SK-N-SH treated with all-trans-retinoic acid at 6 μM for 48 hours (cell line): ENCODE measurements at regions not wholly inside any gene's neighbourhood (a gene's known extent, or its start where the extent isn't known, plus 50 kb on each side); places are given as distances from the start of the nearest gene placed in this dataset.

Experiments used
- ATAC-seq: fragments of 200-7000 bp; cut with Tn5 transposase; 3 replicates; pipeline ENCODE4 v1.9.1; 2020; ENCODE audit warnings: mild to moderate bottlenecking, moderate library complexity
- ARNTL ChIP-seq: fragments of 450-650 bp; formaldehyde crosslinking; IDR thresholded peaks from 2 replicates; pipeline ENCODE4 v1.5.0; 2020; ENCODE audit warnings: low read depth, mild to moderate bottlenecking, moderate library complexity, borderline replicate concordance
- BACH2 ChIP-seq: fragments of 250-450 bp; sonication (Bioruptor Pico); IDR thresholded peaks from 2 replicates; pipeline ENCODE4 v1.9.0; 2021; ENCODE audit warnings: mild to moderate bottlenecking, borderline replicate concordance
- CREB5 ChIP-seq: fragments of 250-450 bp; sonication (Bioruptor Pico); IDR thresholded peaks from 2 replicates; pipeline ENCODE4 v1.5.1; 2020; ENCODE audit warnings: low read depth, mild to moderate bottlenecking, moderate library complexity
- CSDC2 ChIP-seq: fragments of 250-450 bp; sonication (Bioruptor Pico); IDR thresholded peaks from 2 replicates; pipeline ENCODE4 v1.5.0; 2020; ENCODE audit warnings: mild to moderate bottlenecking, moderate library complexity
- ESRRG ChIP-seq: fragments of 250-450 bp; sonication (Bioruptor Pico); IDR thresholded peaks from 2 replicates; pipeline ENCODE4 v1.6.1; 2021; ENCODE audit warnings: mild to moderate bottlenecking
- GLIS3 ChIP-seq: fragments of 250-450 bp; sonication (Bioruptor Pico); IDR thresholded peaks from 2 replicates; pipeline ENCODE4 v1.5.0; 2020; ENCODE audit warnings: mild to moderate bottlenecking, moderate library complexity
- ISL1 ChIP-seq: fragments of 250-450 bp; sonication (Bioruptor Pico); IDR thresholded peaks from 2 replicates; pipeline ENCODE4 v2.1.2; 2022; ENCODE audit warnings: mild to moderate bottlenecking, moderate library complexity
- OSR1 ChIP-seq: fragments of 250-450 bp; sonication (Bioruptor Pico); IDR thresholded peaks from 2 replicates; pipeline ENCODE4 v1.8.0; 2022; ENCODE audit warnings: moderate library complexity, mild to moderate bottlenecking, inconsistent platforms
- POU6F1 ChIP-seq: fragments of 250-450 bp; sonication (Bioruptor Pico); IDR thresholded peaks from 2 replicates; pipeline ENCODE4 v1.8.0; 2021; ENCODE audit warnings: low read depth, mild to moderate bottlenecking, moderate library complexity, borderline replicate concordance
- PPARA ChIP-seq: fragments of 250-450 bp; sonication (Bioruptor Pico); IDR thresholded peaks from 2 replicates; pipeline ENCODE4 v1.5.0; 2020; ENCODE audit warnings: mild to moderate bottlenecking, borderline replicate concordance
- RARB ChIP-seq: fragments of 250-450 bp; sonication (Bioruptor Pico); IDR thresholded peaks from 2 replicates; pipeline ENCODE4 v1.8.0; 2021; ENCODE audit warnings: mild to moderate bottlenecking, moderate library complexity
- SNAI2 ChIP-seq: fragments of 250-450 bp; sonication (Bioruptor Pico); IDR thresholded peaks from 2 replicates; pipeline ENCODE4 v1.5.0; 2020; ENCODE audit warnings: mild to moderate bottlenecking, moderate library complexity
- TCF4 ChIP-seq: fragments of 250-450 bp; sonication (Bioruptor Pico); IDR thresholded peaks from 2 replicates; pipeline ENCODE4 v1.8.0; 2021; ENCODE audit warnings: mild to moderate bottlenecking, moderate library complexity, borderline replicate concordance
- TOX ChIP-seq: fragments of 250-450 bp; sonication (Bioruptor Pico); IDR thresholded peaks from 2 replicates; pipeline ENCODE4 v1.8.0; 2021; ENCODE audit warnings: mild to moderate bottlenecking, moderate library complexity, borderline replicate concordance
- TSHZ2 ChIP-seq: fragments of 250-450 bp; sonication (Bioruptor Pico); IDR thresholded peaks from 2 replicates; pipeline ENCODE4 v1.5.0; 2020; ENCODE audit warnings: mild to moderate bottlenecking, moderate library complexity
- ZC3H10 ChIP-seq: fragments of 250-450 bp; sonication (Bioruptor Pico); IDR thresholded peaks from 2 replicates; pipeline ENCODE4 v1.5.1; 2021; ENCODE audit warnings: mild to moderate bottlenecking, moderate library complexity
- ZFP3 ChIP-seq: fragments of 250-450 bp; sonication (Bioruptor Pico); IDR thresholded peaks from 2 replicates; pipeline ENCODE4 v1.5.0; 2020; ENCODE audit warnings: mild to moderate bottlenecking, moderate library complexity
- ZFP30 ChIP-seq: fragments of 450-650 bp; formaldehyde crosslinking; IDR thresholded peaks from 2 replicates; pipeline ENCODE4 v1.5.0; 2022; ENCODE audit warnings: mild to moderate bottlenecking, moderate library complexity
- ZNF565 ChIP-seq: fragments of 450-650 bp; formaldehyde crosslinking; conservative IDR thresholded peaks from 2 replicates; pipeline ENCODE4 v1.5.0; 2020; ENCODE audit warnings: low read depth, mild to moderate bottlenecking, moderate library complexity
- ZNF70 ChIP-seq: fragments of 450-650 bp; formaldehyde crosslinking; IDR thresholded peaks from 2 replicates; pipeline ENCODE4 v1.5.0; 2020; ENCODE audit warnings: mild to moderate bottlenecking, moderate library complexity
- ZNF8 ChIP-seq: fragments of 450-650 bp; formaldehyde crosslinking; IDR thresholded peaks from 2 replicates; pipeline ENCODE4 v1.5.0; 2020; ENCODE audit warnings: mild to moderate bottlenecking, moderate library complexity
- TF ChIP-seq, protein P1 (sequence below): fragments of 250-450 bp; sonication (Bioruptor Pico); IDR thresholded peaks from 2 replicates; pipeline ENCODE4 v1.8.0; 2020; ENCODE audit warnings: mild to moderate bottlenecking, moderate library complexity, borderline replicate concordance

DNA sequence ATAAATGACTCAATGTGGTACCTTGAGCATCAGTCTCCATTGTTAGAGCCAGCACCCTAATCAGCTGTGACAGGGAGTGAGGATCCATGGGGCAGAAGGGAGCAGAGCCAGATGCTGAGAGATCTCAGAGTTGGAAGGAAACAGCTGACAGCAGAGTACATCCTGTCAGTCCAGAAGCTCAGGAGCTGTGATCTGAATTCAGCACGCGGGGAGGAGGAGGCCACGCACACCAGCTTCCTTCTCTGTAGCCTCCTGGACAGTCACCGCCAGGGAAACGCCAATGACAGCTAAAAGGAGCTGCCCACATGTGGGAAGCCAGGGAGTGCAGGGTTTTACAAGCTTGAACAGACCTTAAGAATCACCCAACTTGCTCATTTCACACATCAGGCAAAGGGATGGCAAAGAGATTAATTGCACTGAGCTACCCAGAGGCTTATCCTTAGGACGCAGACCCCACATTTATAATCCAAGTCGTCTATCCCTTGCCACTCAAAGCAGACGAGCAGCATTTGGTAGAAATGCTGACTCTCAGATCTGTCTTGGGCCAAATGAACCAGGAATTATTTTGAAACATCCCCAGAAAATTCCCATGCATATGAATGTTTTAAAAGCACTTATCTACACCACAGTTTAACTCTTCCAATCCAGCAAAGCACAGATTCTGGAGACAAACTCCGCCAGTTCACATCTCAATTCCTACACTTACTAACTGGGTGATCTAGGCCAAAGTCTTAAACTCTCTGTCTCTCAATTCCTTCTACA, 322.6 kb upstream of the TMTC1 start:
- TF ChIP-seq SNAI2 (CRISPR knock-in tag): no peak
- TF ChIP-seq TCF4 (CRISPR knock-in tag): no peak
- no peak for TF ChIP-seq TOX (CRISPR knock-in tag)
- ATAC-seq: no peak

GRCh38 chr12:30105505-30105904, 321.8 kb upstream of the TMTC1 start:
- TF ChIP-seq ESRRG (CRISPR knock-in tag) (no peak), ISL1 (CRISPR knock-in tag) (no peak), BACH2 (CRISPR knock-in tag) (no peak), TCF4 (CRISPR knock-in tag) (no peak), OSR1 (CRISPR knock-in tag) (no peak), RARB (CRISPR knock-in tag) (no peak), ZC3H10 (CRISPR knock-in tag) (no peak), CREB5 (CRISPR knock-in tag) (no peak), PPARA (CRISPR knock-in tag) (no peak), POU6F1 (CRISPR knock-in tag) (no peak), GLIS3 (CRISPR knock-in tag) (no peak), ZFP30 (no peak), ZNF565 (CRISPR knock-in tag) (no peak)
- no peak for ATAC-seq

DNA sequence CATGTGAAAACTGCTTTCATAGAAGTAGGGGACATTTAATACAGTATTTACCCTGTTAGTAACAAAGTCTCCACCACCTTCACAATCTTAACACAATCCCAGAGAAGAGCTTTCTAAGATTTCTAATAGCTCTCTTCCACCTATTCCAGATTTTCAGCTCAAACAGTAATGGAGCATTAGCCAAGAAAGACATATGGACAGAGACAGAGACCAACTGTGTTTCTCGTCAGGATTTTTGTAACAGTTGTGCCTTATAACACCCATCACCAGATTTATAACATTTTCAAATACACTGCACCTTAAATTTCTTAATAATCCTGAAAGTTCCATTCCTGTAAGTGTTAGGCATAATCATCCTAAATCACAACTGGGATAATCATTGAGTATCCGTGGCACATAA, 321.2 kb upstream of the TMTC1 start:
- TF ChIP-seq TCF4 (CRISPR knock-in tag): no peak
- no peak for TF ChIP-seq CSDC2 (CRISPR knock-in tag)
- TF ChIP-seq ZNF8: no peak
- TF ChIP-seq PPARA (CRISPR knock-in tag): no peak
- no peak for ATAC-seq

GRCh38 chr12:30100741-30101140, 317.0 kb upstream of the TMTC1 start:
- TF ChIP-seq PPARA (CRISPR knock-in tag) (no peak), ARNTL (CRISPR knock-in tag) (no peak), TSHZ2 (no peak), TOX (CRISPR knock-in tag) (no peak), ESRRG (CRISPR knock-in tag) (no peak)
- no peak for ATAC-seq

DNA sequence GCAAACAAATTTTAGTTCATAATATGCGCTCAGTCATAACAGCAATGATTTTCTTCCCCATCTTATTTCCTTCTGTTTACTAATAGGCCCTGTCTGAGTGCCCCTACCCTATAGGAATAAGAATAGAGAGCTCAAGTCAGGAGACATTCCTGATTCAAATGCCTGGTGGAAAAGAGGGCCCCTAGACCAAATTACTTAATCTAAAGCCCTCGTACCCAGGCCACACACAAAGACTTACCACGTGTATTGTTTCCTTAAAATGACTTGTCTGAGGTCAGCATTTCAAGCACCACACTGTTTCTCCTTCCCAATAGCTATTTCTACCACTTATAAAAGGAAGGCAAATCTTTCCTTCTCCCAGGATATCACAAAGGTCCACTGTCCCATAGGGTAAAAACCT, 314.9 kb upstream of the TMTC1 start:
- no peak for ATAC-seq
- TF ChIP-seq ZC3H10 (CRISPR knock-in tag) (no peak), CSDC2 (CRISPR knock-in tag) (no peak)
- TF ChIP-seq, all 23 proteins: peak for 0

DNA sequence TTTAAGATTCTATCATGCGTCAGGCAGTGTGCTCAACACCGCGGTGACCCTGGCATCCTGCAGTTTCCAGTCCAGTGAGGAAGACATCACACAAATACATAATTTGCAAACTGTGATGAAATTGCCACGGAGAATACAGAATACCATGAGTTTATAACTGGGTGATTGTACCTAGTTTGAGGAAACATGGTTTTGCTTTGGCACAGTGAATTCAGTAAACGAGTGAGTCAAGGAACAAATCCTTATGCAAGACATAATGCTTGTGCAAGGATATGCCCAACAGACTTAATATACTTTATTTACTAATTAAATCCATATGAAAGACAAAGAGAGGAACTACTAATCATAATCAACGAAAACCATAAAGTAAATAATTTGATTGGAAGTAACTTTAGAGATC, 311.8 kb upstream of the TMTC1 start:
- TF ChIP-seq OSR1 (CRISPR knock-in tag) (no peak), PPARA (CRISPR knock-in tag) (no peak), ARNTL (CRISPR knock-in tag) (no peak), ZNF70 (CRISPR knock-in tag) (no peak), ZC3H10 (CRISPR knock-in tag) (no peak), CSDC2 (CRISPR knock-in tag) (no peak), ISL1 (CRISPR knock-in tag) (no peak), TSHZ2 (no peak), ZFP3 (CRISPR knock-in tag) (no peak), BACH2 (CRISPR knock-in tag) (no peak), ZFP30 (no peak)
- TF ChIP-seq, protein P1, sequence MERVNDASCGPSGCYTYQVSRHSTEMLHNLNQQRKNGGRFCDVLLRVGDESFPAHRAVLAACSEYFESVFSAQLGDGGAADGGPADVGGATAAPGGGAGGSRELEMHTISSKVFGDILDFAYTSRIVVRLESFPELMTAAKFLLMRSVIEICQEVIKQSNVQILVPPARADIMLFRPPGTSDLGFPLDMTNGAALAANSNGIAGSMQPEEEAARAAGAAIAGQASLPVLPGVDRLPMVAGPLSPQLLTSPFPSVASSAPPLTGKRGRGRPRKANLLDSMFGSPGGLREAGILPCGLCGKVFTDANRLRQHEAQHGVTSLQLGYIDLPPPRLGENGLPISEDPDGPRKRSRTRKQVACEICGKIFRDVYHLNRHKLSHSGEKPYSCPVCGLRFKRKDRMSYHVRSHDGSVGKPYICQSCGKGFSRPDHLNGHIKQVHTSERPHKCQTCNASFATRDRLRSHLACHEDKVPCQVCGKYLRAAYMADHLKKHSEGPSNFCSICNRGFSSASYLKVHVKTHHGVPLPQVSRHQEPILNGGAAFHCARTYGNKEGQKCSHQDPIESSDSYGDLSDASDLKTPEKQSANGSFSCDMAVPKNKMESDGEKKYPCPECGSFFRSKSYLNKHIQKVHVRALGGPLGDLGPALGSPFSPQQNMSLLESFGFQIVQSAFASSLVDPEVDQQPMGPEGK (CRISPR knock-in tag): no peak
- no peak for ATAC-seq
